Kidney (tissue), 13 donors: ENCODE measurements at regions not wholly inside any gene's neighbourhood (a gene's known extent, or its start where the extent isn't known, plus 50 kb on each side); places are given as distances from the start of the nearest gene placed in this dataset.

Experiments
- DNase-seq, 5 donors: peaks; one replicate each; pipeline ENCODE4 v3.0.0-alpha.2; 2013 to 2020
- FAIRE-seq: peaks from 2 replicates; lab custom pipeline; 2012; peaks lifted over from hg19 to GRCh38; lab: Jason Lieb, UNC
- H3K27ac ChIP-seq, 2 donors: one replicate each; pipeline ENCODE4 v1.7.0; 2013; ENCODE audit warnings: low read depth in 2 of 2, low read length in 2 of 2, inconsistent platforms in 1 of 2
- H3K27me3 ChIP-seq: one replicate; pipeline ENCODE4 v1.7.1; 2013; ENCODE audit warnings: low read length, inconsistent platforms; ENCODE audit not compliant: control insufficient read depth, insufficient read depth
- H3K36me3 ChIP-seq, 3 donors: one replicate each; pipeline versions ENCODE4 v1.7.0 to v1.7.1; 2013; ENCODE audit warnings: low read length in 3 of 3, control low read depth in 1 of 3, inconsistent platforms in 1 of 3; ENCODE audit not compliant: insufficient read depth in 3 of 3, control insufficient read depth in 2 of 3
- H3K4me1 ChIP-seq, 3 donors: one replicate each; pipeline versions ENCODE4 v1.7.0 to v1.7.1; 2013; ENCODE audit warnings: low read length in 3 of 3, inconsistent platforms in 1 of 3, low read depth in 1 of 3; ENCODE audit not compliant: control insufficient read depth in 2 of 3, insufficient read depth in 2 of 3
- H3K4me3 ChIP-seq, 3 donors: one replicate each; pipeline versions ENCODE4 v1.7.0 to v1.8.1; 2013; ENCODE audit warnings: low read length in 3 of 3, control low read depth in 1 of 3, inconsistent platforms in 1 of 3
- H3K9ac ChIP-seq, 3 donors: one replicate each; pipeline versions ENCODE4 v1.7.0 to v1.7.1; 2013; ENCODE audit warnings: low read length in 3 of 3, control low read depth in 1 of 3, inconsistent platforms in 1 of 3
- H3K9me3 ChIP-seq, 3 donors: one replicate each; pipeline versions ENCODE4 v1.7.0 to v1.7.1; 2013; ENCODE audit warnings: low read length in 3 of 3, control low read depth in 1 of 3, inconsistent platforms in 1 of 3; ENCODE audit not compliant: control insufficient read depth in 2 of 3, insufficient read depth in 1 of 3
- intact Hi-C: fragments of 100-400 bp; cut with DNase I; formaldehyde crosslinking; loops from one replicate; pipeline ENCODE4 v1.11.1; 2022
- TF ChIP-seq, protein P1 (sequence below): IDR thresholded peaks from 3 replicates; pipeline ENCODE4 v1.5.1; 2012; ENCODE audit warnings: mild to moderate bottlenecking, moderate library complexity, borderline replicate concordance; ENCODE audit not compliant: insufficient read depth; ENCODE audit errors: extremely low read depth
- donor health status: control.
- donor health status: control.
- donor health status: control.
- donor health status: control.
- donor health status: control.
- donor health status: DM: yes; HTN: yes; CAD: no.
- donor health status: Normal renal cell carcinoma (clear cell type).

DNA sequence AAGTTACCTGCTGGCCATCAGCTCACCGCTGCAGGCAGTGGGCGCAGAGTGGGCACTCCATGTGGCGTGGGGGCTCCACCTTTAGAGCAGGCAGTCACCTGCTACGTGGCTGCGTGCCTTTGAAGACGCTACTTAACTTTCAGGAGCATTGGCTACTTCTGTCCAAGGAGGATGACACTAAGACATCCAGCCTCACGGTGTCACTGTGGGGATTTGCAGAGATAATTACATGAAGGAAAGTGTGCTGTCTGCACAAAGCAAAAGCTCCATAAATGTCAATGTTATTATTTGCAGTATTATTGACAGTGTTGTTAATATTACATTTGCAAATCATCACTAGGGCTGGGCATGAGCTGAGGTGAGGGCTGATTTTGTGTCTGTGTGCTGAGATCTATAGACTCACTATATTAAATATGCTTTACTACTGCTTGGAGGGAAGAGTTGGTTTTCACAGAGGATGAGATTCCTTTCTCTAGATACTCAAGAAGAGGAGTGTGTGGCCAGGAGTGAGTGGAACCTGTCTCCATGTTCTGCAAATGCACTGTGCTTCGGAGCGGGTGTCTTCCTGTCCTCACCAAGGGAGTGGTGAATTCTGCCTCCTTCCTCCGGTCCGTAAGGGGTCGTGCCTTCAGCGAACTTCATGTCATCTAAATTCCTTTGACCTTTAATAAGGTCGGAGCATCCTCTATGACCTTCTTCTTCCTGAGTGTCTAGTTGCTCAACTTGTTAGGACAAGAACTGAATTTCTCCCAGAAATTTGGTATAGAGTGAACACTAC lies 165.8 kb upstream of the SYNDIG1 start:
- intact Hi-C loops: no loop called here
- H3K27ac ChIP-seq: no peak overlapping the region
- no peak overlapping the region for H3K4me3 ChIP-seq
- no peaks in the 10 kb centered on the region for H3K9me3 ChIP-seq
- H3K9ac ChIP-seq: no peak overlapping the region
- TF ChIP-seq, protein P1, sequence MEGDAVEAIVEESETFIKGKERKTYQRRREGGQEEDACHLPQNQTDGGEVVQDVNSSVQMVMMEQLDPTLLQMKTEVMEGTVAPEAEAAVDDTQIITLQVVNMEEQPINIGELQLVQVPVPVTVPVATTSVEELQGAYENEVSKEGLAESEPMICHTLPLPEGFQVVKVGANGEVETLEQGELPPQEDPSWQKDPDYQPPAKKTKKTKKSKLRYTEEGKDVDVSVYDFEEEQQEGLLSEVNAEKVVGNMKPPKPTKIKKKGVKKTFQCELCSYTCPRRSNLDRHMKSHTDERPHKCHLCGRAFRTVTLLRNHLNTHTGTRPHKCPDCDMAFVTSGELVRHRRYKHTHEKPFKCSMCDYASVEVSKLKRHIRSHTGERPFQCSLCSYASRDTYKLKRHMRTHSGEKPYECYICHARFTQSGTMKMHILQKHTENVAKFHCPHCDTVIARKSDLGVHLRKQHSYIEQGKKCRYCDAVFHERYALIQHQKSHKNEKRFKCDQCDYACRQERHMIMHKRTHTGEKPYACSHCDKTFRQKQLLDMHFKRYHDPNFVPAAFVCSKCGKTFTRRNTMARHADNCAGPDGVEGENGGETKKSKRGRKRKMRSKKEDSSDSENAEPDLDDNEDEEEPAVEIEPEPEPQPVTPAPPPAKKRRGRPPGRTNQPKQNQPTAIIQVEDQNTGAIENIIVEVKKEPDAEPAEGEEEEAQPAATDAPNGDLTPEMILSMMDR: no peak
- no peaks in the 10 kb centered on the region for H3K36me3 ChIP-seq
- no peak for FAIRE-seq
- no peaks in the 10 kb centered on the region for H3K4me1 ChIP-seq
- no peaks in the 10 kb centered on the region for H3K27me3 ChIP-seq
- DNase-seq: peak in 2 of 5 donors; percentile 11 to 36

DNA sequence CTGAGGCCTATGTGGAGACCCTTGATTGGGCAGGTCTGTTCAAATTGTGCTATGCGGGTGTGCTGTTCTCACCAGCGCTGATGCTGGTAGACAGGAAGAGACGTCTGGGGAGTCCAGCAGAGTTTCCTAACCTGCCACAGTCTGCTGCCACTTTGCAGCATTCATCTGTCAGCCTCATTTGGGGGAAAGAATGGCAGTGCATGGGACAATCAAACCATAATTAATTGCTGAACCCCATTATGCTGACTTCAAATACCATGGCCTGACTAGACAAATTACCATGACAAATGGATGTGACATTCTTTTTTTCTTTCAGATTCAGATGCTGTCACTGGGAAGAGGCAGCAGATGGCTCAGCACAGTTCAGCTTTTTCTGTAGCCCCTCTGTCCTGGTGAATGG lies 171.4 kb upstream of the SYNDIG1 start:
- Histone ChIP-seq H3K9me3 (no peaks in the 10 kb centered on the region), H3K27me3 (no peaks in the 10 kb centered on the region), H3K27ac (no peak overlapping the region), H3K4me1 (no peaks in the 10 kb centered on the region), H3K36me3 (no peaks in the 10 kb centered on the region), H3K9ac (no peak overlapping the region), H3K4me3 (no peak overlapping the region)
- TF ChIP-seq, protein P1: no peak
- FAIRE-seq (no peak), DNase-seq (no peak)
- intact Hi-C loops: no loop called here

DNA sequence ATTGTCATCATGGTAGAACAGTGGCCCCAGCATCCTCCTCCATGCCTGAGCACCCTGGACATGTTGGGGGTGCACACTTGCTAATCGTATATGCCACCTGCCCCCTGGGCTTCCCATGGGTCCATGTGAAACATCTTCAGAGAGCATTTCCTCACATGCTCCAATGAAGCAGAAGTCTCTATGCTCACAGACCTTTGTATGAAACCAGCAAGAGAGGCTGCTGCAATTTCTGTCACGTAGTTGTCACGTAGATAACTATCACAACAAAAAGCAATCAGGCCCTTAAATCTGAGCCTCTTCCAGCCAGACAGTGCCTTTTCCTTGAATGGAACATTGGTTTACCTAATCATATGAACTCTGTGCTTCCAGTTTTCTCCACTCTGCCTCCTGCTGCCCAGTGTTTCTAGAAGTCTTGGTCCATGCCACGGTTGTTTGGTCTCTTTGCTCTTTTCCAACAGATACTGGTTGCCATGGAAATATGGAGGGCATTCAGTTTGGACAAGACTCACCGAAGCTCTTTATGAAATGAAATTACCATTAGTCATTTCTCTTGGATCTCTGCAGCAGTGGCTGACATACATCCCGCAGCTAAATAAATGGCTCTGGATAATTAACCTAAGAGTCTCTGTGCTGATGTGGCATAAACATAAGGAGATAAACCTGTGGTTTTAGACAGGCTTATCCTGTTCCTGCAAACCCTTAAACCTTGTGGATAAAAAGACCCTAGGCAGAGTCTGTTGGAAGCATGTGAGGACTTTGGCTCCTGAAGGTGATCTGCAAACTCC lies 172.8 kb upstream of the SYNDIG1 start:
- Histone ChIP-seq H3K4me3 (no peak overlapping the region), H3K27ac (no peak overlapping the region), H3K4me1 (no peaks in the 10 kb centered on the region), H3K9ac (no peak overlapping the region), H3K9me3 (no peaks in the 10 kb centered on the region), H3K27me3 (no peaks in the 10 kb centered on the region), H3K36me3 (no peaks in the 10 kb centered on the region)
- TF ChIP-seq, protein P1: no peak
- FAIRE-seq: no peak
- DNase-seq: no peak
- intact Hi-C loops: no loop called here
